Mesendoderm (in vitro differentiated cells): ENCODE measurements at regions not wholly inside any gene's neighbourhood (a gene's known extent, or its start where the extent isn't known, plus 50 kb on each side); places are given as distances from the start of the nearest gene placed in this dataset.
"Not testable (repeated sequence)": the region's sequence is repeated elsewhere in the genome, so short reads cannot be mapped to it uniquely, and the experiment has no call there.

Experiments used
- DNase-seq: peaks from one replicate; pipeline ENCODE4 v3.0.0; 2013
- H2AK5ac ChIP-seq: 2 replicates; pipeline ENCODE4 v1.6.1; 2013; ENCODE audit warnings: low read length, inconsistent platforms
- H2BK120ac ChIP-seq: 2 replicates; pipeline ENCODE4 v1.6.1; 2013; ENCODE audit warnings: low read depth, mild to moderate bottlenecking, low read length, moderate library complexity, mixed read lengths
- H2BK15ac ChIP-seq: replicated peaks from 2 replicates; pipeline ENCODE4 v1.6.1; 2013; ENCODE audit warnings: low read depth, mild to moderate bottlenecking, moderate library complexity
- H2BK5ac ChIP-seq: 2 replicates; pipeline ENCODE4 v1.6.1; 2013; ENCODE audit warnings: low read length, inconsistent platforms
- H3K18ac ChIP-seq: 2 replicates; pipeline ENCODE4 v1.6.1; 2013; ENCODE audit warnings: mild to moderate bottlenecking, low read length, mixed read lengths
- H3K23ac ChIP-seq: one replicate; pipeline ENCODE4 v1.6.1; 2013; ENCODE audit warnings: low read length
- H3K27ac ChIP-seq: 2 replicates; pipeline ENCODE4 v1.5.1; 2013; ENCODE audit warnings: low read depth, mild to moderate bottlenecking, inconsistent platforms, low read length, moderate library complexity
- H3K27me3 ChIP-seq: 2 replicates; pipeline ENCODE4 v1.6.1; 2013; ENCODE audit warnings: low read length, control low read depth, mild to moderate bottlenecking, inconsistent platforms; ENCODE audit not compliant: insufficient read depth, poor library complexity
- H3K36me3 ChIP-seq: 2 replicates; pipeline ENCODE4 v1.6.1; 2013; ENCODE audit warnings: low read length, inconsistent platforms; ENCODE audit not compliant: control insufficient read depth, insufficient read depth
- H3K4ac ChIP-seq: one replicate; pipeline ENCODE4 v1.6.1; 2013; ENCODE audit warnings: low read depth, mild to moderate bottlenecking, low read length, moderate library complexity
- H3K4me1 ChIP-seq: 2 replicates; pipeline ENCODE4 v1.6.1; 2013; ENCODE audit warnings: low read depth, low read length, inconsistent platforms; ENCODE audit not compliant: control insufficient read depth
- H3K4me2 ChIP-seq: 2 replicates; pipeline ENCODE4 v1.6.1; 2013; ENCODE audit warnings: low read length
- H3K4me3 ChIP-seq: 2 replicates; pipeline ENCODE4 v1.5.1; 2013; ENCODE audit warnings: mild to moderate bottlenecking, low read length
- H3K56ac ChIP-seq: one replicate; pipeline ENCODE4 v1.6.1; 2013; ENCODE audit warnings: low read length
- H3K79me1 ChIP-seq: 2 replicates; pipeline ENCODE4 v1.6.1; 2013; ENCODE audit warnings: low read length, inconsistent platforms
- H3K79me2 ChIP-seq: 2 replicates; pipeline ENCODE4 v1.6.1; 2013; ENCODE audit warnings: mild to moderate bottlenecking, low read length; ENCODE audit not compliant: control insufficient read depth, insufficient read depth
- H3K9ac ChIP-seq: 2 replicates; pipeline ENCODE4 v1.6.1; 2013; ENCODE audit warnings: low read length, inconsistent platforms
- H4K5ac ChIP-seq: one replicate; pipeline ENCODE4 v1.6.1; 2013; ENCODE audit warnings: low read length
- H4K8ac ChIP-seq: one replicate; pipeline ENCODE4 v1.6.1; 2013; ENCODE audit warnings: low read depth, mild to moderate bottlenecking, control low read depth, low read length, moderate library complexity
- WGBS: extraction: QIAGEN DNeasy Blood & Tissue Kit; methylation state at CpG from one replicate; pipeline ENCODE4 v1.1.7; 2013; ENCODE audit warnings: low lambda C conversion rate, missing lambda C conversion rate; ENCODE audit not compliant: insufficient coverage; ENCODE audit errors: extremely low coverage; 5-methylcytosine and 5-hydroxymethylcytosine counted together

- H4K5ac ChIP-seq, H4K8ac ChIP-seq, H3K4me3 ChIP-seq, H2BK120ac ChIP-seq, H3K4me1 ChIP-seq, H3K36me3 ChIP-seq, H2BK5ac ChIP-seq, H3K79me2 ChIP-seq, H3K27ac ChIP-seq, H3K9ac ChIP-seq, H3K4me2 ChIP-seq, H3K4ac ChIP-seq, H3K79me1 ChIP-seq, H3K27me3 ChIP-seq, H3K18ac ChIP-seq, DNase-seq, H3K56ac ChIP-seq, H2BK15ac ChIP-seq, H3K23ac ChIP-seq, H2AK5ac ChIP-seq: not testable (repeated sequence)
- no CpG with 5 or more reads among the region's 4 CpGs for WGBS
Measured at GRCh38 chr1:146322893-146323292, 94.1 kb upstream of the NOTCH2NLA start.

GRCh38 chr1:146318715-146319114 is 89.9 kb upstream of the NOTCH2NLA start:
- not testable (repeated sequence) for H2BK120ac ChIP-seq
- no CpG with 5 or more reads among the region's 4 CpGs for WGBS

GRCh38 chr1:146317785-146318184 is 89.0 kb upstream of the NOTCH2NLA start:
- H2BK15ac ChIP-seq, H4K8ac ChIP-seq, H2BK120ac ChIP-seq, H3K79me2 ChIP-seq, H3K56ac ChIP-seq, H3K18ac ChIP-seq, H3K4me1 ChIP-seq, H3K79me1 ChIP-seq, H3K4me3 ChIP-seq, H3K4me2 ChIP-seq, H3K27me3 ChIP-seq, H2AK5ac ChIP-seq, H3K36me3 ChIP-seq, H4K5ac ChIP-seq, H3K27ac ChIP-seq, H3K23ac ChIP-seq, H3K9ac ChIP-seq, H3K4ac ChIP-seq, H2BK5ac ChIP-seq: not testable (repeated sequence)
- DNase-seq: peak; percentile 0
- WGBS: no CpG with 5 or more reads among the region's 1 CpG

More at GRCh38 chr1:146318715-146319114, 89.9 kb upstream of the NOTCH2NLA start:
- H3K4ac ChIP-seq, H2BK5ac ChIP-seq, H3K27ac ChIP-seq, H3K27me3 ChIP-seq, H3K9ac ChIP-seq, H2AK5ac ChIP-seq, H4K8ac ChIP-seq, H3K79me1 ChIP-seq, H4K5ac ChIP-seq, DNase-seq, H3K23ac ChIP-seq, H3K4me1 ChIP-seq, H3K4me2 ChIP-seq, H3K4me3 ChIP-seq, H3K56ac ChIP-seq, H3K79me2 ChIP-seq, H3K18ac ChIP-seq, H2BK15ac ChIP-seq, H3K36me3 ChIP-seq: not testable (repeated sequence)

- H3K23ac ChIP-seq, DNase-seq, H4K8ac ChIP-seq, H3K4ac ChIP-seq, H3K9ac ChIP-seq, H3K27me3 ChIP-seq, H2BK120ac ChIP-seq, H2AK5ac ChIP-seq, H3K4me1 ChIP-seq, H3K27ac ChIP-seq, H3K18ac ChIP-seq, H4K5ac ChIP-seq, H3K79me1 ChIP-seq, H2BK15ac ChIP-seq, H3K4me3 ChIP-seq, H3K79me2 ChIP-seq, H3K56ac ChIP-seq, H3K4me2 ChIP-seq, H2BK5ac ChIP-seq, H3K36me3 ChIP-seq: not testable (repeated sequence)
- WGBS: no CpG with 5 or more reads among the region's 5 CpGs
Measured at GRCh38 chr1:146314449-146315246, 85.8 kb upstream of the NOTCH2NLA start.

- H3K23ac ChIP-seq, H3K27ac ChIP-seq, H2BK120ac ChIP-seq, H2BK15ac ChIP-seq, H3K4me2 ChIP-seq, H2BK5ac ChIP-seq, H3K4ac ChIP-seq, H3K79me2 ChIP-seq, H3K27me3 ChIP-seq, H4K8ac ChIP-seq, H3K4me3 ChIP-seq, H3K79me1 ChIP-seq, H3K56ac ChIP-seq, H3K9ac ChIP-seq, H3K4me1 ChIP-seq, H3K36me3 ChIP-seq, H4K5ac ChIP-seq, DNase-seq, H2AK5ac ChIP-seq, H3K18ac ChIP-seq: not testable (repeated sequence)
Measured at GRCh38 chr1:146310579-146310978, 81.8 kb upstream of the NOTCH2NLA start.

- not testable (repeated sequence) for H2BK15ac ChIP-seq, H4K8ac ChIP-seq, H3K79me1 ChIP-seq, H3K36me3 ChIP-seq, H3K56ac ChIP-seq, H2BK5ac ChIP-seq, DNase-seq, H3K79me2 ChIP-seq, H4K5ac ChIP-seq, H3K27ac ChIP-seq, H3K4me1 ChIP-seq, H3K27me3 ChIP-seq, H3K4me2 ChIP-seq, H3K9ac ChIP-seq, H3K4me3 ChIP-seq, H3K18ac ChIP-seq, H3K23ac ChIP-seq, H3K4ac ChIP-seq, H2BK120ac ChIP-seq, H2AK5ac ChIP-seq
- WGBS: no CpG with 5 or more reads among the region's 1 CpG
Measured at GRCh38 chr1:146309427-146309826, 80.6 kb upstream of the NOTCH2NLA start.
